HCT116 (cell line): ENCODE measurements at regions not wholly inside any gene's neighbourhood (a gene's known extent, or its start where the extent isn't known, plus 50 kb on each side); places are given as distances from the start of the nearest gene placed in this dataset.
"Not testable (repeated sequence)": the region's sequence is repeated elsewhere in the genome, so short reads cannot be mapped to it uniquely, and the experiment has no call there.

ENCODE experiments used
- ATAC-seq: fragments of 200-7000 bp; cut with Tn5 transposase; 2 replicates; pipeline ENCODE4 v1.9.1; 2020; ENCODE audit warnings: mild to moderate bottlenecking, moderate library complexity
- BruUV-seq: library from RNA; stranded (reverse); fragments of 400-500 nt; replicated peaks from 2 replicates; lab custom pipeline; 2021; lab: Mats Ljungman, UMichigan
- CTCF ChIA-PET: fragments of 300-600 bp; sonication (Branson Sonifier 250); formaldehyde crosslinking; loops from one replicate; lab custom pipeline; 2021; ENCODE audit warnings: antibody characterized with exemption; lab: Charles Lee
- POLR2A ChIA-PET: fragments of 300-600, 350-600 bp; sonication (Branson Sonifier 250); formaldehyde crosslinking; loops from one replicate; lab custom pipeline; 2021; ENCODE audit warnings: antibody characterized with exemption; lab: Charles Lee
- RAD21 ChIA-PET, 2 experiments: fragments of 300-600 bp; sonication (Branson Sonifier 250); formaldehyde crosslinking; loops; one replicate each; lab custom pipeline; 2023; ENCODE audit warnings: low total read pairs in 2 of 2; ENCODE audit not compliant: uncharacterized antibody in 2 of 2, unreplicated experiment in 2 of 2, low non-redundant PET in 1 of 2; lab: Charles Lee
- DNase-seq: peaks from one replicate; pipeline ENCODE4 v3.0.0-alpha.2; 2010; ENCODE audit warnings: low read depth, low spot score
- H2AFZ ChIP-seq: fragments of 200-600 bp; shearing (Covaris generic), sonication (generic); 2 replicates; pipeline ENCODE4 v1.6.1; 2017; ENCODE audit warnings: low read depth, mixed run types, mixed read lengths, antibody characterized with exemption, low read length; ENCODE audit not compliant: poor library complexity, severe bottlenecking
- H3K27ac ChIP-seq: 2 replicates; pipeline ENCODE4 v1.5.1; 2012; ENCODE audit warnings: low read depth, low read length
- H3K27me3 ChIP-seq: fragments of 200-600 bp; sonication (generic); 2 replicates; pipeline ENCODE4 v1.6.1; 2016; ENCODE audit warnings: mixed run types, low read length, mixed read lengths; ENCODE audit not compliant: insufficient read depth
- H3K36me3 ChIP-seq, 2 experiments: fragments of 200-500 bp in 1 of 2; fragments of 200-600 bp in 1 of 2; sonication (Bioruptor generic) in 1 of 2; sonication (generic) in 1 of 2; 2 replicates each; pipeline versions ENCODE4 v1.5.1 to v1.6.1; 2014 to 2016; ENCODE audit warnings: low read length in 2 of 2, inconsistent platforms in 1 of 2, mixed read lengths in 1 of 2, mixed run types in 1 of 2; ENCODE audit not compliant: insufficient read depth in 2 of 2, control insufficient read depth in 1 of 2
- H3K4me1 ChIP-seq, 2 experiments: fragments of 200-600 bp in 1 of 2; sonication (generic) in 1 of 2; 2 replicates each; pipeline versions ENCODE4 v1.5.1 to v1.6.1; 2012 to 2017; ENCODE audit warnings: low read length in 2 of 2, inconsistent platforms in 1 of 2, mild to moderate bottlenecking in 1 of 2, mixed read lengths in 1 of 2, mixed run types in 1 of 2, moderate library complexity in 1 of 2; ENCODE audit not compliant: insufficient read depth in 2 of 2, control insufficient read depth in 1 of 2
- H3K4me2 ChIP-seq: fragments of 200-600 bp; sonication (generic); 2 replicates; pipeline ENCODE4 v1.6.1; 2017; ENCODE audit warnings: mixed run types, low read length, mixed read lengths
- H3K4me3 ChIP-seq, 2 experiments: fragments of 200-600 bp in 1 of 2; sonication (generic) in 1 of 2; replicated peaks in 1 of 2; 2 replicates each; pipeline ENCODE4 v1.5.1; 2011 to 2016; ENCODE audit warnings: low read length in 2 of 2, control low read depth in 1 of 2, low read depth in 1 of 2, mild to moderate bottlenecking in 1 of 2, mixed read lengths in 1 of 2, mixed run types in 1 of 2
- H3K79me2 ChIP-seq: fragments of 200-600 bp; sonication (generic); 2 replicates; pipeline ENCODE4 v1.6.1; 2017; ENCODE audit warnings: mild to moderate bottlenecking, mixed run types, low read length, moderate library complexity, mixed read lengths; ENCODE audit not compliant: insufficient read depth
- H3K9ac ChIP-seq: fragments of 200-600 bp; sonication (generic); 2 replicates; pipeline ENCODE4 v1.6.1; 2016; ENCODE audit warnings: low read length, mixed read lengths
- H3K9me2 ChIP-seq: fragments of 200-600 bp; sonication (generic), shearing (Covaris generic); 2 replicates; pipeline ENCODE4 v1.6.1; 2017; ENCODE audit warnings: mixed run types, mild to moderate bottlenecking, moderate library complexity; ENCODE audit not compliant: insufficient read depth
- H3K9me3 ChIP-seq, 2 experiments: fragments of 200-500 bp in 1 of 2; fragments of 200-600 bp in 1 of 2; sonication (Bioruptor generic) in 1 of 2; sonication (generic) in 1 of 2; 2 replicates each; pipeline ENCODE4 v1.6.1; 2014 to 2017; ENCODE audit warnings: low read length in 2 of 2, mixed read lengths in 2 of 2, inconsistent platforms in 1 of 2, low read depth in 1 of 2, mild to moderate bottlenecking in 1 of 2, mixed run types in 1 of 2, moderate library complexity in 1 of 2; ENCODE audit not compliant: control insufficient read depth in 1 of 2, insufficient read depth in 1 of 2
- H4K20me1 ChIP-seq: fragments of 200-600 bp; sonication (generic), shearing (Covaris generic); 2 replicates; pipeline ENCODE4 v1.6.1; 2017; ENCODE audit warnings: mixed run types, mild to moderate bottlenecking, moderate library complexity; ENCODE audit not compliant: insufficient read depth
- intact Hi-C: fragments of 100-400 bp; cut with micrococcal nuclease; formaldehyde crosslinking; loops from 2 replicates; pipeline ENCODE4 v1.10.0; 2022

DNA sequence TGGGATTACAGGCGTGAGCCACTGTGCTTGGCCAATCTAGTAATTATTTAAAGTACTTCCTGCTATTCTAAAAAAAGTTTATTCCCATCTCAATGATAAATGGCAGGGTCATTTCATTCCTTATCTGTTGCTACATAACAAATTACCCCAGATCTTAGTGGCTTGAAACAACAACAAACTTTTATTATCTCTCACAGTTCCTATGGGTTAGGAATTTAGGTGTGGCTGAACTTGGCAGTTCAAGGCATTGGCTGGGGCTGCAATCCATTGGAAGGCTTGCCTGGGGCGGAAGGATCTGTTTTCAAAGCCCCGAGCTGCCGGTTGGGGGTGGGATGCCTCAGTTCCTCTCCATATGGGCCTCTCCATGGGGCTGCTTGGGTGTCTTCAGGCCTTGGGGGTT, 133.7 kb downstream of the GTF2IRD2B start:
- H4K20me1 ChIP-seq, H3K9me2 ChIP-seq, H3K4me3 ChIP-seq, H3K36me3 ChIP-seq, intact Hi-C loops, H3K4me1 ChIP-seq, H3K4me2 ChIP-seq, H3K27ac ChIP-seq, H3K79me2 ChIP-seq, CTCF ChIA-PET, H2AFZ ChIP-seq, BruUV-seq, H3K9ac ChIP-seq, DNase-seq, POLR2A ChIA-PET, RAD21 ChIA-PET, H3K9me3 ChIP-seq, H3K27me3 ChIP-seq: not testable (repeated sequence)
- peak; percentile 31; the same call in 1 of the 2 replicates for ATAC-seq

DNA sequence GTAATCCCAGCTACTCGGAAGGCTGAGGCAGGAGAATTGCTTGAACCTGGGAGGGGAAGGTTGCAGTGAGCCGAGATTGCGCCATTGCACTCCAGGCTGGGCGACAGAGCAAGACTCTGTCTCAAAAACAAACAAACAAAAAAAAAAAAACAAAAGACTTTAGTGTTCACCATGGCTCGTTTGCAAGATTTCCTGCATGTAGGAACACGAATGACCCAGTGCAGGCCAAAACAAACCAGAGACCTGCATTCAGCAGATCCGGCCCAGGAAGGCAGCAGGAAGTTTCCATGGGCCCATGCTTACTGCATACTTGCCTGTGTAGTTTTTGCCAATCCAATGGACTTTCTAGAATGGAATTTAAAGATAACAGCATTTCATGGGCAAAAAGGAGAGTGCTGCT, 137.2 kb downstream of the GTF2IRD2B start:
- H3K9ac ChIP-seq, RAD21 ChIA-PET, H3K9me3 ChIP-seq, H2AFZ ChIP-seq, DNase-seq, CTCF ChIA-PET, H3K9me2 ChIP-seq, intact Hi-C loops, H3K4me1 ChIP-seq, H3K4me3 ChIP-seq, H4K20me1 ChIP-seq, H3K4me2 ChIP-seq, H3K27ac ChIP-seq, POLR2A ChIA-PET, ATAC-seq, BruUV-seq, H3K27me3 ChIP-seq, H3K36me3 ChIP-seq, H3K79me2 ChIP-seq: not testable (repeated sequence)

DNA sequence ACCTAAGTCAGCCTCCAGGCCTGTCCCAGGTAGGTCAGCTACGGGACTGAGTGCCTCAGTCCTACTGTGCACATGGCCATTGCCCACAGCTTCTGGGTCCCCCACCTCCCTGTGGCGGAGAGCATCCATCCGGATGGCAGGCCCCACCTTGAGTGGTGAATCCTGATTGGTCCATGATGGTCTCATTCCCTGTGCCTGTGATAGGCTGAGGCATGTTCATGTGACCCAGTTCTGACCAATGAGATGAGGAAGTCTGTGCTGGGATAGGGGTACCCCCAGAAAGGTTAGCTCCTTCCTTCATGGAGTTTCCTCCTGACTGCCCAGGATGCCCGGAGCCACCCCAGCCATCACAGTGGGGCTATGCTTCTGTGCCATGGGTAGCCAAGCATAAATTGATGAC, 138.2 kb downstream of the GTF2IRD2B start:
- H2AFZ ChIP-seq, H3K4me2 ChIP-seq, DNase-seq, CTCF ChIA-PET, H3K9me2 ChIP-seq, H3K36me3 ChIP-seq, POLR2A ChIA-PET, H3K9ac ChIP-seq, H3K4me1 ChIP-seq, H3K79me2 ChIP-seq, RAD21 ChIA-PET, BruUV-seq, H4K20me1 ChIP-seq, intact Hi-C loops, H3K27ac ChIP-seq, H3K4me3 ChIP-seq, H3K9me3 ChIP-seq, H3K27me3 ChIP-seq: not testable (repeated sequence)
- ATAC-seq, result peak; percentile 56

DNA sequence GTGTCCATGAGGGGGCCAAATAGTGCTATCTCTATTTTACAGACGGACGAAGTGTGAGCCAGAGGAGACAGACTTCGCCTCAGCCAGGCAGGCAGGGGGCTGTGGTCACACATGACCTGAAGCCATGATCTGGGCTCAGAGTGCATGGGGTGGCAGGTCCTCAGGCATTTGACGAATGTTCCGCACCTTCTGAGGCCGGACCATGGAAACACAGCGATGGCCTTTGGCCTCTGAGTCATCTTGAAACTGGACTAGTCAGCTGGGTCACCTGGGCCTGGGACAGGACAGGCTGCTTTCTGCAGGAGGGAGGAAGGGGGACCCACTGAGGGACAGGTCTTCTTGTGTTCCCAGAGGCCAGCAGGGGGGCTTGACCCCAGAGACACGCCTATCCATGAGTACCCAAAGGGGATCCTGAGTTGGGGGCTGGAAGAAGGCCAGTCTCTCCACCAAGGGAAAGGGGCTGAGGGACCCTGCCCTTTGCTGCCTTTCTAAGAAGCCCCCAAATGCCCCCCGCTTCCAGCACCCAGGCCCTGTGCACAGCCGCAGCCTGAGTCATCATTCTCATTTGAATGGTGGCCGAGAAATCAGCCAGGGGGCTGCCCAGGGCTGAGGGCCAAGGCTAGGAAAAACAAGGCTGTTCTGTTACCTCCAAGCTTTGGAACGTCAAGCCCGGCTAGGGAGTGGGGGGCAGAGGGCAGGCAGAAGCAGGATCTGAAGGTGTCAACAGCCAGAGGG, 142.9 kb downstream of the GTF2IRD2B start:
- H4K20me1 ChIP-seq, RAD21 ChIA-PET, H3K27ac ChIP-seq, H3K27me3 ChIP-seq, H2AFZ ChIP-seq, intact Hi-C loops, H3K9ac ChIP-seq, H3K9me3 ChIP-seq, CTCF ChIA-PET, H3K4me3 ChIP-seq, H3K36me3 ChIP-seq, H3K4me2 ChIP-seq, POLR2A ChIA-PET, DNase-seq, H3K4me1 ChIP-seq, BruUV-seq, H3K9me2 ChIP-seq, H3K79me2 ChIP-seq: not testable (repeated sequence)
- ATAC-seq, result peak; percentile 45
